ENCODE measurements at regions not wholly inside any gene's neighbourhood (a gene's known extent, or its start where the extent isn't known, plus 50 kb on each side); places are given as distances from the start of the nearest gene placed in this dataset.

- ATAC-seq: no peak
- Histone ChIP-seq H3K4me3 (no peak overlapping the region), H3K4me1 (ENCODE audit: low read depth) (no peaks in the 10 kb centered on the region), H3K9me3 (no peaks in the 10 kb centered on the region), H3K36me3 (ENCODE audit: low read depth) (no peaks in the 10 kb centered on the region)
- DNase-seq: no peak
- TF ChIP-seq CTCF (IDR thresholded peaks at IDR 0.05): no peak
- intact Hi-C loops (cut with DNase I, micrococcal nuclease): no loop called here
Observed at GRCh38 chr16:54597222-54597621, 310.6 kb upstream of the IRX3 start.

DNA sequence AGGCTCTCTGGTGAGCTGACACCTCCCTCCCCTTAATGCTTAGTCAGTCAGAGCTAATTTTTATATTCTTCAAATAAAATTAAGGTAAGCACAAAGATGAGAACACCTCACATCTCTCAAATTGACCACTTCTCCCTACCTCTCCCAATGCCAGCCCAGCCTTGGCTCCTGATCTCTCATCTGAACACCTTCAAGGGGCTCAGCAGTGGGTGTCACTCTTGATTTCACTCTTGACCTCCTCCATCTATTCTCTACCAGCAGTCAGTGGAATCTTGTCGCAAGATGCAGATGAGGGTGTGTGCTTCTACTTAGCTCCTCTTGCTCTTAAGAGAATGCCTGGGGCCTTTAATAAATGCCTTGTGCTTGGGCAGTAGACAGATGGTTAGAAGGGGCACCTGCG lies 309.0 kb upstream of the IRX3 start:
- H3K4me1 ChIP-seq (ENCODE audit: low read depth): no peaks in the 10 kb centered on the region
- DNase-seq (no peak), ATAC-seq (no peak)
- intact Hi-C loops (cut with DNase I, micrococcal nuclease): no loop called here
- no peaks in the 10 kb centered on the region for H3K9me3 ChIP-seq
- H3K36me3 ChIP-seq (ENCODE audit: low read depth): no peaks in the 10 kb centered on the region
- no peak for TF ChIP-seq CTCF (IDR thresholded peaks at IDR 0.05)
- H3K4me3 ChIP-seq: no peak overlapping the region

DNA sequence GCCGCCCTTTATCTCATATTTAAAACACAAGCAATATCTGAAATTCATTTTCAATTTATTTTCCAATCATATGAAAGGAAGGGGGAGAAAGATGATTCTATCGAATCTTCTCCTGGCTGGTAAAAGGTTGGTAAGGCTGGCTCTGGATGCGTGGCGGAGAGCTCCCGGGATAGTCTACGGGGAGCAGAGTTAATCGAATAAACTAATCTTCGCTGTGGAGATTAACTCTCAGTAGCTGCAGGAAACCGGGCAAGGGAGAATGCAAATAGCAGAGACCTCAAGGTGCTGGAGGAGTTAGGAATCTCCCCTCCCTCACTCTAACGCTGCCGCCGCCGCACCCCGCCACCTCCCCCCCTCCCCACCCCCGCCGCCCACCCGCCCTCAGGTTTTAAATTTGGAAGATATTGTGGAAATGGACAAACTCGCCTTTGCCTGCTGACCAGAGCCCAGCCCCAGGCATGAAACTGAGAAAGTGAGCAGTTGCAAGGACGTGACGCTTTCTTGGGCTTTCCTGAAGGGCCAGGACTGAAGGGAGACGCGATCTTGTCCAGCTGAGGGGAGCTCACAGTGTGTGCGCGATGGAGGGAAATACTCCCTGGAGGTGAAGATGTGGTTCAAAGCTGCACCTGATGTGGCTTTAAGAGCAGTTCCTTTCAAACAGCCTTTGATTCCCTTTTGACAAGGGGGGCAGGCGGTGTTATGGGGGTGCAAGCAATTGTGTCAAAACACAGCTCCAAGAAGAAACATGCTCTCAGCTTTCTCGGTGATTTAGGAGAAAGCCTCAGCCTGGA lies 308.2 kb upstream of the IRX3 start:
- Histone ChIP-seq H3K36me3 (ENCODE audit: low read depth) (no peaks in the 10 kb centered on the region), H3K4me3 (no peak overlapping the region), H3K4me1 (ENCODE audit: low read depth) (no peaks in the 10 kb centered on the region), H3K9me3 (no peaks in the 10 kb centered on the region)
- ATAC-seq: no peak
- TF ChIP-seq CTCF (IDR thresholded peaks at IDR 0.05): no peak
- no peak for DNase-seq
- intact Hi-C loops (cut with DNase I, micrococcal nuclease): no loop called here

DNA sequence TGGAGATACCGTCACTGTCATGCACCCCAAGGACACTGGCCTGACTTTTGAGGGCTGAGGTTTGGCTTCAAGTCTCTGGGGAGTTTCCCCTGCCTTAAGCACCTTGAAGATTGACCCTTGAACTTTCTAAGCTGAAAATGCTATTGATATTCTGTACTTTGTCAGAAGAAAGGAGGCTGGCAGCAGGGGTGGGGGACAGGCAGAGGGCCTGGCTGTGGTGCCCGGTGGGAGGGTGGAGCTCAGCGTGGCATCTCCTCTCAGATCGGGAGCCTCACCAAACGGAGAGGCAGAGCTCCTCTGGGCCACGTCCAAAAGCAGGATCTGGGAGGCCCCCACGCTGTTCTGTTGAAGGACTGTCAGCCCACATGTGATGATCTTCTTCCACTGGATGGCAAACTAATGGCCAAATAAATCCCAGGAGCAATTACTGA lies 305.2 kb upstream of the IRX3 start:
- Histone ChIP-seq H3K4me3 (no peak overlapping the region), H3K4me1 (ENCODE audit: low read depth) (no peaks in the 10 kb centered on the region), H3K9me3 (no peaks in the 10 kb centered on the region), H3K36me3 (ENCODE audit: low read depth) (no peaks in the 10 kb centered on the region)
- DNase-seq (no peak), ATAC-seq (no peak)
- TF ChIP-seq CTCF (IDR thresholded peaks at IDR 0.05): no peak
- intact Hi-C loops (cut with DNase I, micrococcal nuclease): no loop called here

DNA sequence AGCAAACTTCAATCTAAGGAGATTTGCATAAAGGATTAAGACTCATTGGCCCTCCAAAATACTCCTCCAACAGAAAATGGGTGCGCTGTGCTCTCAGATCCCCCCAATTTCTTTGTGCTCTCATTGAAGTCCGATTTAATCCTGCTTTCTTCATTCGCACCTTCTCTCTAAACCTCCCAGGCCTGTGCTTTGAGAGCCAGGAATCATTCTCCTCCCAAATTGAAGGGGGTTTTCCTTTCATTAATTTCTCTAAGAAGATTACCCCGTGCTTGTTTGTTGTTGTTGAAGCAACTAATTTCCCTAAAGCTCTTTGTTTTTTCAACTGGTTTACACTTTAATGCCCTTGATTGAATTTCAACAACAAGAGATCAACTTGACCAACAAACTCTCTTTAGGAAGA lies 304.2 kb upstream of the IRX3 start:
- Histone ChIP-seq H3K36me3 (ENCODE audit: low read depth) (no peaks in the 10 kb centered on the region), H3K4me1 (ENCODE audit: low read depth) (no peaks in the 10 kb centered on the region), H3K4me3 (no peak overlapping the region), H3K9me3 (no peaks in the 10 kb centered on the region)
- no peak for ATAC-seq
- no peak for TF ChIP-seq CTCF (IDR thresholded peaks at IDR 0.05)
- DNase-seq: no peak
- intact Hi-C loops (cut with DNase I, micrococcal nuclease): no loop called here

- no peak for TF ChIP-seq CTCF (IDR thresholded peaks at IDR 0.05)
- Histone ChIP-seq H3K36me3 (ENCODE audit: low read depth) (no peaks in the 10 kb centered on the region), H3K4me3 (no peak overlapping the region), H3K4me1 (ENCODE audit: low read depth) (no peaks in the 10 kb centered on the region), H3K9me3 (no peaks in the 10 kb centered on the region)
- no peak for DNase-seq
- ATAC-seq: no peak
- intact Hi-C loops (cut with DNase I, micrococcal nuclease): no loop called here
Observed at GRCh38 chr16:54589326-54589725, 302.7 kb upstream of the IRX3 start.
